Keratinocyte (primary cell): ENCODE measurements at regions not wholly inside any gene's neighbourhood (a gene's known extent, or its start where the extent isn't known, plus 50 kb on each side); places are given as distances from the start of the nearest gene placed in this dataset.

ENCODE experiments used
- CTCF ChIP-seq, 3 experiments: IDR thresholded peaks in 1 of 3; conservative IDR thresholded peaks in 1 of 3; optimal IDR thresholded peaks in 1 of 3; 2 replicates in 2 of 3; 3 replicates in 1 of 3; pipeline versions ENCODE3 to v1.5.1; 2011; ENCODE audit warnings: low read length in 3 of 3, mild to moderate bottlenecking in 3 of 3, moderate library complexity in 2 of 3, control low read depth in 1 of 3, inconsistent platforms in 1 of 3; ENCODE audit not compliant: insufficient read depth in 2 of 3; ENCODE audit errors: extremely low read depth in 1 of 3
- EZH2 ChIP-seq: IDR thresholded peaks from one replicate; pipeline ENCODE4 v1.6.1; 2012; ENCODE audit warnings: inconsistent platforms, mild to moderate bottlenecking, low read length, moderate library complexity

DNA sequence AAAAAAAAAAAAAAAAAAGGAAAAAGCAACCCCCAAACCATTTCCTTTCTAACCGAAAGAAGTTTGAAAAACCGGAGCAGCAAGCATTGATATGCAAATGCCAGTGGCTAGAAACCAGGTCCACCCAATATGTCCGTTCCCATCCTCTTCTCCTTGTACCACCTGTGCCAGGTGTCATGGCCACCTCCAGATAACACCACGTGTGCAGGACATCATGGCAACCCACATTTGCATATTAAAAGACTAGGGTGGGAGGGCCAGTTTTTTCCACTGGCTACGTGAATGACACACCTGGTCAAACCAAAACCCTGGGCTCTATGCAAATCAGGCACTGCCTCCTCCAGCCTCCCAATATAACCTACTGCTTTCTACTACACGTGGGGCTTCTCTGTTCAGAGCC is 303.3 kb upstream of the GULP1 start:
- TF ChIP-seq CTCF (optimal IDR thresholded peaks at IDR 0.05 in 1 of 3, IDR thresholded peaks at IDR 0.05 in 1 of 3, conservative IDR thresholded peaks at IDR 0.05 in 1 of 3; ENCODE audit: extremely low read depth in 1 of 3, insufficient read depth in 2 of 3, low read length in 3 of 3) (no peak), EZH2 (no peak)
